GM13976 (cell line): ENCODE measurements at regions not wholly inside any gene's neighbourhood (a gene's known extent, or its start where the extent isn't known, plus 50 kb on each side); places are given as distances from the start of the nearest gene placed in this dataset.

Experiments used
- DNase-seq: peaks from one replicate; pipeline ENCODE4 v3.0.0; 2012; ENCODE audit warnings: low spot score
- in situ Hi-C: fragments of 300-500 bp; cut with MboI; formaldehyde crosslinking; loops from one replicate; pipeline ENCODE4 v1.12.0; 2022; ENCODE audit warnings: low sequenced_read_pairs, mixed read lengths, inconsistent platforms; ENCODE audit not compliant: unreplicated experiment
- TF ChIP-seq, protein P1 (sequence below): IDR thresholded peaks from 2 replicates; pipeline ENCODE4 v1.5.1; 2012; ENCODE audit warnings: borderline replicate concordance, mild to moderate bottlenecking; ENCODE audit not compliant: insufficient read depth; ENCODE audit errors: extremely low read depth, missing control alignments, control extremely low read depth

DNA sequence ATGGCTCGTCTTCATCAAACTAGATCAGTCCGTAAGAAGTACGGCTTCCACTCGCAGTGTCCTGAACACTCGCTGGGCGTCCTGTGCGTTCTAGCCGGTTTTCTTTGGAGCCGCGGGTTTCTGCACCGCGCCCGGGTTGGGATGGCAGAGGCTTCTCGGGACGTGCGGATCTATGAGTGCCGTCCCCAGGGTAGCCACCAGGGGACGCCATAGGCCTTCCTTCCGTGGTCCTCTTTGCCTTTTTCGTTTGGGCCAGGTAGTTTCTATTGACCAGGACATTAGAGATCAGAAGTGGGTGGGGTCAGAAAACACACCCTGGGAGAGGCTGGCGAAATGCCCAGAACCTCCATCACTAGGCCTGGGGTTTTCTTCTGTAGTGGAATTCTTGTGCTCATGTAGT lies 273.8 kb downstream of the FAM72C start:
- no peak for DNase-seq
- in situ Hi-C loops, result no loop called here
- TF ChIP-seq, protein P1, sequence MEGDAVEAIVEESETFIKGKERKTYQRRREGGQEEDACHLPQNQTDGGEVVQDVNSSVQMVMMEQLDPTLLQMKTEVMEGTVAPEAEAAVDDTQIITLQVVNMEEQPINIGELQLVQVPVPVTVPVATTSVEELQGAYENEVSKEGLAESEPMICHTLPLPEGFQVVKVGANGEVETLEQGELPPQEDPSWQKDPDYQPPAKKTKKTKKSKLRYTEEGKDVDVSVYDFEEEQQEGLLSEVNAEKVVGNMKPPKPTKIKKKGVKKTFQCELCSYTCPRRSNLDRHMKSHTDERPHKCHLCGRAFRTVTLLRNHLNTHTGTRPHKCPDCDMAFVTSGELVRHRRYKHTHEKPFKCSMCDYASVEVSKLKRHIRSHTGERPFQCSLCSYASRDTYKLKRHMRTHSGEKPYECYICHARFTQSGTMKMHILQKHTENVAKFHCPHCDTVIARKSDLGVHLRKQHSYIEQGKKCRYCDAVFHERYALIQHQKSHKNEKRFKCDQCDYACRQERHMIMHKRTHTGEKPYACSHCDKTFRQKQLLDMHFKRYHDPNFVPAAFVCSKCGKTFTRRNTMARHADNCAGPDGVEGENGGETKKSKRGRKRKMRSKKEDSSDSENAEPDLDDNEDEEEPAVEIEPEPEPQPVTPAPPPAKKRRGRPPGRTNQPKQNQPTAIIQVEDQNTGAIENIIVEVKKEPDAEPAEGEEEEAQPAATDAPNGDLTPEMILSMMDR, result no peak

DNA sequence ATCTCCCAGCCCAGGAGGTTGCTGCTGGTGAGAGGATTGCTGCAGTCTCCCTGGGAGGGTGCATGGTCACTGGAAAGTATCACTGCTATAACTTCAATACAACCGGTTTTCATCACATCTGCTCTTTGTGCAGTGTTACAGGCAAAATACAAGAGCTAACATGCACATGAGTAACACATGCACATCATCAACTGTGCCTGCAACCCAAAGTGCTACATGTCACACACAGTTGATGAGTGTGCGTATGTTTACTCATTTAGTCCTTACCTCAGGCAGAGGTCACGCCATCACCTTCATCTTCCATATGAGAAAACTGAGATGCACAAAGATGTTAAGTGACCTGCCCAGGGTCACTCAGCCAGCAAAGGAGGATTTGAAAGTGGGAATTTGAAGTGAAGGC lies 277.7 kb downstream of the FAM72C start:
- no peak for DNase-seq
- TF ChIP-seq, protein P1, result no peak
- in situ Hi-C loops, result no loop called here

DNA sequence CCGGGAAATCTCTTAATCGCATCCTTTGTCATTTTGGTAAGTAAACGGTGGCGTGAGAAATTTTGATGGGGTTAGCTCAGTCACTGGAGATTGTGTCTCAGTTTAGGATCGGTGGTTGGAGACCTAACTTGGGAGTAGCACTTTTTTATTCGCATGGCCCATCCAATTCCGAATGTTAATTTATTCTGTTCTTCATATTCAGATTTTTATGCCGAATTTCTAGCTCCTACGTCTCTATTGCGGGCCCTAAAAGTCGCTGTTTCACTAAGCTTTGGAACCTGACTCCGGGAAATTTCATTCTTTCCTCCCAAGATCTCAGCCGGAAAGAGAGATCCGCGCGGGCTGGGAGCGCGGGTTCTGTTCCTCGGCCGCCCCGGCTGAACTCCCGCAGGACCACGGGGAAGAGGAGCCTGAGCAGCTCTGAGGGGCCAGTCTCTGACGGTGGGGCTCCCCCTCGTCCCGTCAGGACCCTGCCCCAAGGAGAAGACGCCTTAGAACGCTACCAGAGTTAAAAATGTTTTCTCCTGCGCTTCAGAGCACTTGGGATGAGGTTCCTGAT lies 279.7 kb downstream of the FAM72C start:
- DNase-seq, result no peak
- in situ Hi-C loops, result no loop called here
- TF ChIP-seq, protein P1, result no peak

DNA sequence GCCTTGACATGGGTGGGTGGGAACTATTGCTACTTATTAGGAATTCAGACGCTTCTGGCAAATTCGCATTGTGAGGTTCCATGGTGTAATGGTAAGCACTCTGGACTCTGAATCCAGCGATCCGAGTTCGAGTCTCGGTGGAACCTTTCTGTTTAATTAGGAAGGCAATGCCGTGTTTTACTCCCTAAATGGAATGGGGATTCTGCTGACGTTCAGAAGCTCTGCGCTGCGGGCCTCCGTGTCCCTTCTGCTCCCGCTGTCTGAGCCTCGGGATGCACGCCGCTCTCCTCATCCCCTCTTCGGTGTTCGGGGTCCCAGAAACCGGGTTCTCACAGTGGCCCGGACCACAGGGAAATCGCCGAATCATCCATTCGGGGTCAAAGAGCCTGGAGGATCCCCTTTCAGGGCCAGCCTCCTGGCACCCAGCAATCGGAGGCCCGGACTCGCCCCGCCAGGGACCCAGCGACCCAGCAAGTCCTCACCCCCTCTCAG lies 280.3 kb downstream of the FAM72C start:
- in situ Hi-C loops, result no loop called here
- DNase-seq, result no peak
- TF ChIP-seq, protein P1, result no peak

DNA sequence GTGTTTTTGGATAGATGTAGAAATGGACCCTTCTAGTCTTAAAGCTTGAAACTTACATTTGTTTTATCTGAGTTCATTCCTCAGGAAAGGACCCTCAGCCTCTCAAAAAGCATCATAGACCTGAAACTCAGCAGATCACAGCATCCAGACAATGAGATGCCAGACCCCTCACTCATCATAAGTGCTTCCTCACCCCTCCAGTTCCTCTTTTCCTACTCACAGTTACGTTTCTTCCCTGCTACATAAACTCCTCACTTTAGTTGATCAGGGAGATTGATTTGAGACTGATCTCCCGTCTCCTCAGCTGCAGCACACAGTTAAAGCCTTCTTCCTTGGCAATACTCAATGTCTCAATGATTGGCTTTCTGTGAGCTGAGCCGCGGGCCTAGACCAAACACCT lies 282.0 kb downstream of the FAM72C start:
- in situ Hi-C loops, result no loop called here

DNA sequence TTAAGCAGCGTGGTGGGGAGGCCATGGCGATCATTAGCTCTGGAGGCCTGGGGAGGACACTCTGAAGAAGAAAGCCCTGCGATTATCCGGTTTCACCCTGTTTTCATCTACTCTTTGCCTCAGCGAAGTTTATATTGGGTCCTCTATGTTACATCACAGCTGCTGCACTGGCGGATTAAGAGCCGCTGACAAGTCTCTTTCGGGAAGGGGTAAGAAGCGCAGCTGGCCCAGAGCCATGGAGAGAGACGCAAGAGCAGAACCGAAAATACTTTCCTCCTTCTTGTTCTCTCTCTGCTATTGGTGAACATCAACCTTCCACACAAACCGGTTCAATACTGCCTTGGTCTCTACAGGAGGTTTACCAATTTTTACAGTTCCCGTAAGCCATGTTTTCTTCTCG lies 291.5 kb downstream of the FAM72C start:
- in situ Hi-C loops, result no loop called here
- DNase-seq, result no peak
- TF ChIP-seq, protein P1, result no peak

More for the DNA sequence above, 282.0 kb downstream of the FAM72C start:
- DNase-seq, result no peak
- TF ChIP-seq, protein P1, result no peak
